ENCODE measurements at regions not wholly inside any gene's neighbourhood (a gene's known extent, or its start where the extent isn't known, plus 50 kb on each side); places are given as distances from the start of the nearest gene placed in this dataset.
"Not testable (repeated sequence)": the region's sequence is repeated elsewhere in the genome, so short reads cannot be mapped to it uniquely, and the experiment has no call there.

DNA sequence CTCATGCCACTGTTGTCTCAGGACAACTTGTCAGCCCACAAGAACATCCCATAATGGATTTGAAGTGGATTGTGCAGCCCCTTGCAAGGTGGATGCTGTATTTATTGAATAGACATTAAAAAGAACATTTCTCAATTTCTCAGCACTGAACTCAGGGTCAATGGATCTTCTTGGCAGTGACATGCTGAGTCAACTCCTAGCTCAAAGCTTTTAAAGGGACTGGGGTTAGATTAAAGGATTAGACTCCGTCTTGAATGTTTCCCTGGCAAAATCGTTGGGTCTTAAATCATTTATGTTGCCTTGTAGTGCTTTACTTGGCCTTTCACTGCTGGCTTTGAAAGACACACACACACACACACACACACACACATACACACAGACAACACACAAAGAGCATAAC, 221.6 kb upstream of the PBX1 start:
- DNase-seq: no peak

DNA sequence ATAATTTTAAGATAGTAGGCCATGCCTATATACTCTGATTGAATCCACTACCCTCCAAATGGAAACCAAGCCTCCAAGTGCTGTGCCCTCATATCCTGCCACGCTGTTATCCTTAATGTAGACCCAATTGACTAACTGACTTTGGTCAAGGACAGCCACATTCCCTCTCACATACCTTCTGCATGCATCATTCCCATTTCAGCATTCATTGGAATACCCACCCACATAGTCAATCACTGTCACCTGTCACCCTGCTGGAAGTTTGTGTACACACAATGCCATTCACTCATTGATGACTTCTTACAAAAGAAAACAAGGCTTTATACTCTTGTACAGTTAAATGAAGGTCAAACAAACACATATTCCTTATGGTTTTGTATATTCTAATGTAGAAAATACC, 221.1 kb upstream of the PBX1 start:
- no peak for DNase-seq

GRCh38 chr1:164343189-164343588, 215.8 kb upstream of the PBX1 start:
- no peak for DNase-seq

- no peak for DNase-seq
Measured at GRCh38 chr1:164347980-164348379, 211.0 kb upstream of the PBX1 start.

- DNase-seq: no peak
Measured at GRCh38 chr1:164356511-164356910, 202.5 kb upstream of the PBX1 start.

- no peak for DNase-seq
Measured at GRCh38 chr1:164360265-164360664, 198.7 kb upstream of the PBX1 start.

GRCh38 chr1:164361927-164362326, 197.1 kb upstream of the PBX1 start:
- DNase-seq: no peak

DNA sequence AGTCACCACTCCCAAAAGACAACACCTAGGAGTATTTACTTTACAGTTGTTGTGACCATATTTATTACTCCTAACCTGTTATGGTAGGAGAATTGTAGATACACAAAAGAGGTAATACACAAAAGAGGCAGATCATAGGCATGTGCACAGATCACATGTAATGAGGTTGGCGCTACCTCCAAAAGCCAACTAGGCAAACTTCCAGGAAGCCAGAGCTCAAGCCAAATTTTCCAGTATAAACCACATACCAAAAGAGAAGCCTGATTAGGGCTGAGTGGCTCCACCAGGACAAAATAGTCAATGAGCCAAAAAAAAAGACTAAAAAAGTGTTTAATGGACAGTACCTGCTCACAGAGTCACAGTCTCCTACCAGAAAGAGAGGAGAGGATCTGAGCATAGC, 195.0 kb upstream of the PBX1 start:
- DNase-seq: no peak

- DNase-seq: no peak
Measured at GRCh38 chr1:164366014-164366413, 193.0 kb upstream of the PBX1 start.

GRCh38 chr1:164369698-164370365, 189.2 kb upstream of the PBX1 start:
- no peak for DNase-seq

- no peak for DNase-seq
Measured at GRCh38 chr1:164380893-164381292, 178.1 kb upstream of the PBX1 start.

DNA sequence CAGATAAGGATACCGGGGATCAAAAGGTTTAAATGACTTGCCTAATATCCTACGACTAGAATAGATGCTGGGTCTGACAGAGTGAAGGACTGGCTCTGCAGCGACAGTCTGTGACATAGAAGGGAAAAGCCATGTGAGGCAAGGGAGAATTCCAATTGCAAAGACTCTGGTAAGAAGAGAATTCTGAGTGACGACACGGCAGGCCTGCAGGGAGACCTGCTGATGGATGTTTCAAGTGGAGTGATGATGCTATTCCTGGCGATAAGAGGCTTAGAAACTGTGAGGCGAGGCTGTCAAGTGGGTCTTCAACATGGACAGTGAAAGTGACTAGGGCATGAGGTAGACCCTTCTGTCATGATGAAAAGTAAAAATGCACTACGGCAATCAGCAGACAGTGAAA, 176.6 kb upstream of the PBX1 start:
- DNase-seq: no peak

- no peak for DNase-seq
Measured at GRCh38 chr1:164384262-164384661, 174.7 kb upstream of the PBX1 start.

DNA sequence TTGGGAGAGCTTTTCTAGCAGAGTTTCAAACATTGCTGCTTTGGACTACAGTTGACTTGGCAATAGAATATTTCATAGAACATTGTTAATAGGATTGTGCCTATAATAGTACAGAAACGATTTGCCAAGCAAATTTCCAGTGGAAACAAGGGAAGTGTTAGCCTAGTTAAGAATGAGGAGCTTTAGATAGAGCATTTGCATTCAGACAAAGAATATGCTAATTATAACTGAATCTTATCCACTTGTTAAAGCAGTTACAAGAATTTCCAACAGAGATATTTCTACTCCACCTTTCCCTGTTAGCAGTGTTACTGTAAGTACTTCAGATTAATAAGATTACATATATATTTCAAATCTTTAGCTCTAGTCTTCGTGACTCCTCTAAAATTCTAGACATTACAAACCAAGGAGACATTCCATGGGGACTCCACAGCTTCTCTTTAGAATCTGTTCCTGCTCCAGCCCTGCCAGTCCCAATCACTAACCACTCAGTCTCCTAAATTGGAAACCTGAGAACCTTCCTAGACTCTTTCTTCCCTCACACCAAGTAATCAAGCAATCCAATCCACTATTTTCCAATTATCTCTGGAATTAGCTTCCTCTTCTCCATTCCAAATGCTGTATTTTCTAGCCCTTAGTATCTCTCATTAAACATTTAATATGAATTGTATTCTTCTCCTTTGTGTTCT, 141.8 kb upstream of the PBX1 start:
- DNase-seq: no peak

- DNase-seq: no peak
Measured at GRCh38 chr1:164423136-164423535, 135.8 kb upstream of the PBX1 start.

GRCh38 chr1:164433141-164433817, 125.7 kb upstream of the PBX1 start:
- DNase-seq: no peak

DNA sequence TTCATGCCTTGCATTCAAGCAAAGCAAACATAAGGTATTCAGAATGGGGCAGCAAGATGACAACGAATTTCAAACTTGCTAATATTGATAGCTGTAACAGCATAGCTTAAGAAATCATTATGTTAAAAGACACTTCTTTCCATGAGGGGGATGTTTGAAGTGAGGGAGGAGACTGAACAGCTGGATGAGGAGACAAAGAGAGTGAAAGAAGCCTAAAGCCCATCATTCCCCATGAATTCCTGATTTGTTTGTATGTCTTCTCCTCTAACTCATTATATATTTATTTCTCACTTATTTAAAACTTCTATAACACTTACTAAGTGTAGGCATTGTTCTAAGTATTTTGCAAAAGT, 125.2 kb upstream of the PBX1 start:
- DNase-seq: no peak

GRCh38 chr1:164440232-164440631, 118.8 kb upstream of the PBX1 start:
- DNase-seq: no peak

- no peak for DNase-seq
Measured at GRCh38 chr1:164443166-164443565, 115.8 kb upstream of the PBX1 start.

DNA sequence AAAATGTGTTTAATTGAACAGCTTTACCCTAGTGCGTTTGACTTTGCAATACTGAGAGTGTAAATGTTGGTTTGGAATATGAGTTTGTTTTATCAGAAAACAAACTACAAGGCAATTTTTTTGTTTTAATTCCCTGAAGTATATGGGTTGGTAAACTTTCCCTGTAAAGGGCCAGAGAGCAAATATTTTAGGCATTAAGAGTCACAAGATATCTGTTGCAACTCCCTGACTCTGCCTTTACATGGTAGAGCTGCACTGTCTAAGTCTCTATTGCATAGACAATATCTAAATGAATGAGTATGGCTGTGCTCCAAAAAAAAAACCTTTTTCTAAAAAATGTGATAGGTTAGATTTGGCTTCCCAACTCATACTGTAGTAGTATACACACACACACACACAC, 115.1 kb upstream of the PBX1 start:
- DNase-seq: no peak

- no peak for DNase-seq
Measured at GRCh38 chr1:164446020-164446419, 113.0 kb upstream of the PBX1 start.

GRCh38 chr1:164452549-164452948, 106.4 kb upstream of the PBX1 start:
- no peak for DNase-seq

DNA sequence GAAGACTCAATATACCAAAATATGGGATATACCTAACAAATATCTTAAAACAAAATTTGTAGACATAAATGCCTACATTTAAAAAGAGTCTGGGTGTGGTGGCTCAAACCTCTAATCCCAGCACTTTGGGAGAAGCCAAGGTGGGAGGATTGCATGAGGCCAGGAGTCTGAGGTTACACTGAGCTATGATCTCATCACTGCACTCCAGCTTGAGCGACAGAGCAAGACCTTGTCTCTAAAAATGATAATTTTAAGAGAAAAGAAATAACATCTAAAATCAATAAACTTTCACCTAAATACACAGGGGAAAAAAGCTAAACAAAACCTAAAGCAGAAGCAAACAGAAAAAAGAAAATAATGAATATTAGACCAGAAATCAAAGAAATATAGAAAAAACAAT, 102.7 kb upstream of the PBX1 start:
- DNase-seq: no peak

DNA sequence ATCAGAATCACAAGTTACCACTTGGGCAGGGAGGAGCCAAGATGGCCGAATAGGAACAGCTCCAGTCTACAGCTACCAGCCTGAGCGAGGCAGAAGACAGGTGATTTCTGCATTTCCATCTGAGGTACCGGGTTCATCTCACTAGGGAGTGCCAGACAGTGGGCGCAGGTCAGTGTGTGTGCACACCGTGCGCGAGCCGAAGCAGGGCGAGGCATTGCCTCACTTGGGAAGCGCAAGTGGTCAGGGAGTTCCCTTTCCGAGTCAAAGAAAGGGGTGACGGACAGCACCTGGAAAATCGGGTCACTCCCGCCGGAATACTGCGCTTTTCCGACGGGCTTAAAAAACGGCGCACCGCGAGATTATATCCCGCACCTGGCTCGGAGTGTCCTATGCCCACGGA, 99.8 kb upstream of the PBX1 start:
- not testable (repeated sequence) for DNase-seq

- DNase-seq: no peak
Measured at GRCh38 chr1:164466001-164466421, 93.0 kb upstream of the PBX1 start.

Data from NCI-H1694 (cell line).